NCI-H345 (cell line): ENCODE measurements at regions not wholly inside any gene's neighbourhood (a gene's known extent, or its start where the extent isn't known, plus 50 kb on each side); places are given as distances from the start of the nearest gene placed in this dataset.
A peak's percentile ranks its signal among the peaks of the same experiment; 100 is the strongest.

Experiments
- DNase-seq: peaks from one replicate; lab custom pipeline; 2025; lab: John Stamatoyannopoulos, UW

GRCh38 chr5:139733698-139734538 is 61.7 kb upstream of the PSD2 start:
- DNase-seq, result no peak

- DNase-seq, result no peak
Measured at GRCh38 chr5:139734539-139734916, 61.1 kb upstream of the PSD2 start.

GRCh38 chr5:139738193-139739149 is 57.1 kb upstream of the PSD2 start:
- no peak for DNase-seq

- DNase-seq, result no peak
Measured at GRCh38 chr5:139739150-139739974, 56.2 kb upstream of the PSD2 start.

DNA sequence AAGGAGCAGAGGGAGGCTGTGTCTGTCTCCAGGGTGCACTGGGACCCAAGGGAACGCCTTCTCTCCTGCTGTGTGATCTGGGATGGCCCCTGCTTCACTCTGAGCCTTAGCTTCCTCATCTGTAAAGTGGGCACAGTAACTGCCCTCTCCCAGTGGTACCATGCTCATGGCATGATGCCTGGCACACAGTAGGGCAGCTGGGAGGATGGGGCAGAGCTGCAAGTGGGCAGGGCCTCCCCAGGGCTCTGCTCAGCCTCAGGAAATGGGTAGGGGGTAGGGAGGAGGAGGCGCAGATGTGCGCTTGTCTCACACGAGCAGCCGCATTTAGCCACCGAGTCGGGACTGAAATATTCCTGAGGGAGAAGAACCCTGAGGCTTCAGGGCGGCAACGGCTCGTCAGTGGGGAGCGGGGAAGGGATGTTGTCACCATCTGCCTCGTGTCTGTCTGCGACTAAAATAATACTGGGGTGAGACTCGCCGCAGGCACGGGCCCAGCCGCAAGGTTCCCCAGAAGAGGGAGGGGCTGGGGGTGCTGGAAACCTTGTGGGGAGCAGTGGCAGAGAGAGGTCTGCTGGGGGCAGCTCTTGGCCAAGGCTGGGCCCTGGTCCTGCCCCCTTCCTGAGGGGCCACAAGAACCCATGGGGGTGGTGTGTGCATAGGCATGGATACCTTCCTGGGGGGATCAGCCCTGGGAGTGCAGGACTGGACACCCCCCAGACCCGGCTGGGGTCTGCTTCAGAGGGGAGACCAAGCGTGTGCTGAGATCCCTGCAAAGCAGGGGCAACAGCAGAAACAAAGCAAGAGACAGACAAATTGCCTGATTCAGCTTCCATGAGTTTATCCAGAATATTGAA is 55.2 kb upstream of the PSD2 start:
- no peak for DNase-seq

DNA sequence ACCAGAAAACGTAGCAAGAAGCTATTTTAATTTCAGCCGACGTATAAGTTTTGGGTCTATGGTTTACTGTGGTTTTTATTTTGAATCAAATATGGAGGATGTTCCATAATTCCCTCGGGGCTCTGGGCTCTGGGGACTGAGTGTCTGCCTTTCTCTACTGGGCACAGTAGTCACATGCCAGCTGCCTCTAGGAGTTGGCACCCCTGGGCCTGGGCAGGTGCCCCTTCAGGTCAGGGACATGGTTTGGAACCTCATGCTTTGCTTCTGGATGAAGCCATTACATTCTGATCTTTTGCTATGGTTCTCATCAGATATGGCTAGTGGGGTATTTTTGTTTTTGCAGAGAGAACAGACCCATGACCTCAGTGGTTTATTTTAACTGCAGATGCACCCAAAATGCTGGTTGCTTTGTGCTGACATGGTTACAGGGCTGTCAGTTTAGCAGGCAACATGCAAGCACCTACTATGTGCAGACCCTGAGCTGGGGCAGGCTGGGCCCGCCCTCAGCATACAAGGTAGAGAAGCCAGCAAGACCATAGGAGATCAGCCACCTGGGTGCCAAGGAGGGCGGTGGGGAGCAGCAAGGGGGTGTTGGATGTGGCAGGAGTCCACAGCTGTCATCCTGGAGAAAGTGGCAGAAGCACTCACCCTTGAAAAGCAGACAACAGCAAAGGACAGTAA is 54.5 kb upstream of the PSD2 start:
- DNase-seq, result no peak

DNA sequence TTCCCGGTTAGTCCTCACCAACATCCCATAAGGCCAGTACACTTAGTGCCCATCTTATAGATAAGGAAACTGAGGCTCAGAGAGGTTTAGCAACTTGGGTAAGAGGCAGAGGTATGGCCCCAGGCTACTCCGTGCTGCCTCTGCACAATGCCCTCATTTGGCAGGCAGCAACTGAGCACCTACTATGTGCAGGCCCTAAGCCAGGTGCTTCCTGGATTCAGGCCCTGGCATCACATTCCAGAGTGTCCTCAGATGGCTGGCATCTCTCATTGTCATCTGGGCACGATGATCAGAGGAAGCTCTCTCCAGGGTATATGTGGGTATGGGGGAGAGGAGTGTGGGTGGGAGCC is 53.8 kb upstream of the PSD2 start:
- DNase-seq, result no peak

DNA sequence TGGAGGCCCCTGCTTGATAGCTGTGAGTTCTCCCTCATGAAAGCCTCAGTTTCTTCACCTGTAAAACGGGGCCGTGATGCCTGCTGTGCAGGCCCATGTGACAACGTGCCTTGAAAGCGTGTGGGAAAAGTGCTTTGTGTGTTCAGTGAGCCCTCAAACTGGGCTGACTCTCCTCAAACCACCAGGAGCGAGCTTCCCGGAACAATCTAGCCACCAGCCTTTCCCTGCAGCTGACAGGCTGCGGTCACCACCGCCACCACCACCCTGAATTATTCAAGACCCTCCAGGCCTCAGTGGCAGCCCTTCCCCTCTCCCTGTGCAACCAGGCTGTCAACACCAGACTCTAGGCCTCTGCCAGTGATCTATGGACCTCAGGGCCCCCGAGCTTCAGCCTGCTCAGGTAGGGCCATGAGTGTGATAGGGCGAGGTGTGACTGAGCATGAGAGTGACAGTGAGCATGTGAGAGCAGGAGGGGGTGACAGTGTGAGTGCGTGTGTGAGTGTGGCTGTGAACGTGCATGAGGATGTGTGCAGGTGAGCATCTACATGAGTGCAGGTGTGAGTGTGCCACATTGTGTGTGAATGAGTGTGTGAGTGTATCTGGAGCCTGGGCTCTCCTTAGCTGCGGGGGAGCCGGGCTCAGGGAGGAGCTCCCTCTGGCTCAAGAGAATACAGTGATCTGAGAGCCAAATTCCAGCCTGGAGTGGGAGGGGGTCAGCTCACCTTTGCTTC is 53.3 kb upstream of the PSD2 start:
- DNase-seq, result no peak

DNA sequence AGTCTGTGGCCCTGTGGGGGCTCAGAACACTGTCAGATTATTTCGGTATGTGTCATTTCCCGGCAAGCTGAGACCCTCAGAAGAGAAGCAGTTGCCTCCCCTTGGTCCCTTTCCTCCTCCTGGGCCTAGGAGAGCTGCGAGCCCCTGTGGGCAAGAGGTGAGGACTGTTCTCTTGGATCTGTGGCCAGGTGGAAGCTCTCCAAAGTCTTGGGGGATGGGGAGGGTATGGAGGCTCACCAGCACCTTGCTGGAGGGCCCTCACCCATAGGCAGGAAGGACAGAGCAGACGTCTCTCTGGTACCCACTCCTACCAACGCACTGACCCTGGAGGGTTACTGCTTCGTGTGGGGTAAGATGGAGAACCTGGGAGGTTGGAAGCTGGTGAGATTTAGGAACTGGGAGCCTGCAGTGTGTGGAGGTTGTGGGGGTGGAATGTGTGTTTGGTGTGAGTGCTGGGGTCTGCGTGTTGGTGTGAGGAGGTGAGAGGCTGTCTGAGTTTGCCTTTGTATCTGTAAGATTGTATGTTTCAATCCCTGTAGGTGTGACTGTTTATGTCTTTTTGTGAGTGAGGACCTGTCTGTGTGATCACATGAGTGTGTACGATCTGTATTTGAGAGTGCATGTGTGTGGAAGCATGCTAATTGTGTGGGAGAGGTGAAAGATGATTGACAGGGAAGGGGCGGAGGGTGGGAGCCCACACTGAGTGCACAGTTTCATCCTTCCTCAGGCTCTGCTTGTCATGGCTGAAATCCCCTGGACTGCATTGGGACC is 52.4 kb upstream of the PSD2 start:
- DNase-seq, result no peak

- DNase-seq, result no peak
Measured at GRCh38 chr5:139743804-139744203, 51.8 kb upstream of the PSD2 start.

DNA sequence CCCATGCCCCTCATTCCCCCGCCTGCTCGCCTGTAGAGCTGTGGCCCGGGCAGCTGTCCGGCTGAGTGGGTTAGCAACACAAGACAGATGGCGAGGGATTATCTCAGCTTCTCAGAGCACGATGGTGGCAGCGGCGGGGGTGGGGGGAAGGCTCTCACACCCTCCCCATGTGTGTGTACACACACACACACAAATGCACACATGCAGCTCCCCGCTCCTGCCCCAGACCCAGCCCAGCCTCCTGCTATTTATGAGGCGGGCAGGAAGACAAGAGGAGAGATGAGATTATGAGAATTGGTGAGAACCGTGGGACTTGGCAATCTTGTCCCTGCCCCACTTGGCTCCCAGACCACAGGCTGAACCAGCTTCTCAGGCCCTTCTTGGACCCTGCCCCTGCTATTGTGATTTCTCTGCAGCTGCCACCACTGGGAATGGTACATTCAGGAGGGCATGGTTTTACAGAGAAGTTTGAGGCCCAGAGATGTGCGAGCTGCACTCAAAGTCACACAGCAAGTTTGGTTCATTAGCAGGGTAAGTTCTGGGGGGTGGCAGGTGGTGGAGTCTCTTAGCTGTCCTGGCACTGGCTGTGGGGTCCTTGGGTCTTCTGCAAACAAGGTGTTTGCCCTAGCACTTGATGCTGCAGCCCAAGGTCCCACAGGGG is 51.0 kb upstream of the PSD2 start:
- DNase-seq, result no peak

DNA sequence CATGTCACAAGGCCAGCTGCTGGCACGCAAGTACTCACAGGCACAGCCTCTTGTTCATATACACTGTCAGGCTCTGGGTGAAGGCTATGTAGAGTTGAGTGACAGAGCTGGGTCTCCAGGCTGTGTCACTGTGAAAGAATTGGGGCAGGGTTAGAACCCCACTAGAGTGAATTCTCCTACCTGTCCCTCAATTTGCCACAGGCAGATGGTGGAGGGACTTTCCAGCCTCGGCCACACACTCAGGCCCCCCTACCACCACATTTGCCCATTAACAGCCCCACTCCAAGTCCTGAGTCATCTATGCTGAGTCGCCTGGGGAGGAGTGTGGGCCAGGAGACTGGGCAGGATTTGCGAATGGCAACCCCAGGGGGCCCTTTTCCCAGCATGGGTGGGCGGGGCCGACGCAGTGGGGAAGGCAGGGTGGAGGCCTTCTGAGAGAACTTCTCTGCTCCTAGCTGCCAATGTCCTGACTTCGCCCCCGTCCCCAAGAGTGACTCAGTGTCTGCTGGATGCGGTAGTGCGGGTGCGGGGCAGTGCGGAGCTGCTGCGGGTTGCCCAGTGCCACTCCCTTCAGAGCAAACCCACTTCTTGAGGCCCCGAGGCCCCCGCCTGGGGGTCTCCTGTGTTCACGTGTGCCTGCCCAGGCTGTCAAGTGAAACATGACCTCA is 50.3 kb upstream of the PSD2 start:
- DNase-seq, result peak; percentile 65

- peak; percentile 61 for DNase-seq
Measured at GRCh38 chr5:139745800-139746690, 49.6 kb upstream of the PSD2 start.
